A549 (cell line): ENCODE measurements at regions not wholly inside any gene's neighbourhood (a gene's known extent, or its start where the extent isn't known, plus 50 kb on each side); places are given as distances from the start of the nearest gene placed in this dataset.

Experiments
- ATAC-seq, 2 experiments: fragments of 200-7000 bp in 1 of 2; fragments of >200 bp in 1 of 2; cut with Nextera tagmentation in 1 of 2; cut with Tn5 transposase in 1 of 2; 3 replicates each; pipeline versions ENCODE4 v1.8.0 to v1.9.1; 2018 to 2020; ENCODE audit warnings: mild to moderate bottlenecking in 1 of 2, moderate library complexity in 1 of 2
- CTCF ChIA-PET: fragments of 300-600 bp; sonication (Branson Sonifier 250); formaldehyde crosslinking; extraction: SDS; loops from one replicate; lab custom pipeline; 2021; ENCODE audit warnings: antibody characterized with exemption, inconsistent platforms; lab: Yijun Ruan, JAX
- POLR2A ChIA-PET: fragments of 350-600 bp; formaldehyde crosslinking; extraction: SDS; loops from one replicate; lab custom pipeline; 2021; ENCODE audit warnings: antibody characterized with exemption, inconsistent platforms; lab: Yijun Ruan, JAX
- DNase-seq, 2 experiments: peaks; one replicate each; pipeline versions ENCODE4 v3.0.0 to v3.0.0-alpha.2; 2011 to 2016; ENCODE audit warnings: low read depth in 1 of 2, low spot score in 1 of 2
- FAIRE-seq: peaks from 2 replicates; lab custom pipeline; 2011; peaks lifted over from hg19 to GRCh38; lab: Jason Lieb, UNC
- H3K27ac ChIP-seq, 2 experiments: fragments of >200 bp; sonication (Bioruptor Twin); formaldehyde crosslinking; 3 replicates each; pipeline ENCODE4 v1.5.1; 2016 to 2017
- H3K4me1 ChIP-seq: fragments of >200 bp; sonication (Bioruptor Twin); formaldehyde crosslinking; 3 replicates; pipeline ENCODE4 v1.6.1; 2016
- H3K4me2 ChIP-seq: fragments of >200 bp; sonication (Bioruptor Twin); formaldehyde crosslinking; 3 replicates; pipeline ENCODE4 v1.6.1; 2016
- H3K4me3 ChIP-seq: fragments of >200 bp; sonication (Bioruptor Twin); formaldehyde crosslinking; 3 replicates; pipeline ENCODE4 v1.5.1; 2016
- H3K9me3 ChIP-seq: fragments of >200 bp; sonication (Bioruptor Twin); formaldehyde crosslinking; 3 replicates; pipeline ENCODE4 v1.6.1; 2016
- BHLHE40 ChIP-seq: IDR thresholded peaks from 2 replicates; pipeline ENCODE4 v1.6.1; 2012; ENCODE audit warnings: low read depth, low read length, inconsistent platforms
- CBX2 ChIP-seq: fragments of 200-600 bp; sonication (generic); IDR thresholded peaks from 2 replicates; pipeline ENCODE4 v1.6.1; 2016; ENCODE audit warnings: low read depth, mild to moderate bottlenecking, borderline replicate concordance
- CBX8 ChIP-seq: fragments of 200-600 bp; sonication (generic); IDR thresholded peaks from 2 replicates; pipeline ENCODE4 v1.6.1; 2016
- E2F6 ChIP-seq: IDR thresholded peaks from 2 replicates; pipeline ENCODE4 v1.6.1; 2012; ENCODE audit warnings: low read depth, borderline replicate concordance
- EHF ChIP-seq: fragments of 250-450 bp; sonication (Bioruptor Pico); IDR thresholded peaks from 2 replicates; pipeline ENCODE4 v1.5.0; 2020; ENCODE audit warnings: mild to moderate bottlenecking
- ESRRA ChIP-seq: fragments of 150-350 bp; IDR thresholded peaks from 2 replicates; pipeline ENCODE4 v1.6.1; 2014; ENCODE audit warnings: mild to moderate bottlenecking, low read length, borderline replicate concordance
- FOSB ChIP-seq: fragments of 250-450 bp; sonication (Bioruptor Pico); IDR thresholded peaks from 2 replicates; pipeline ENCODE4 v1.5.0; 2020; ENCODE audit warnings: mild to moderate bottlenecking, moderate library complexity
- HEYL ChIP-seq: fragments of 250-450 bp; sonication (Bioruptor Pico); IDR thresholded peaks from 2 replicates; pipeline ENCODE4 v1.8.0; 2021; ENCODE audit warnings: mild to moderate bottlenecking, moderate library complexity
- HMGXB4 ChIP-seq: fragments of 250-450 bp; sonication (Bioruptor Pico); IDR thresholded peaks from 2 replicates; pipeline ENCODE4 v1.5.0; 2021; ENCODE audit warnings: mild to moderate bottlenecking, moderate library complexity, borderline replicate concordance
- HOXA7 ChIP-seq: fragments of 250-450 bp; sonication (Bioruptor Pico); IDR thresholded peaks from 2 replicates; pipeline ENCODE4 v1.5.0; 2020; ENCODE audit warnings: mild to moderate bottlenecking, moderate library complexity
- KDM5A ChIP-seq: fragments of 200-600 bp; sonication (generic); IDR thresholded peaks from 2 replicates; pipeline ENCODE4 v1.6.1; 2016; ENCODE audit warnings: antibody characterized with exemption, mild to moderate bottlenecking
- MAZ ChIP-seq: fragments of 150-350 bp; IDR thresholded peaks from 2 replicates; pipeline ENCODE4 v1.6.1; 2014; ENCODE audit warnings: antibody characterized with exemption, low read depth, low read length, borderline replicate concordance
- MYC ChIP-seq: IDR thresholded peaks from 2 replicates; pipeline ENCODE4 v1.6.1; 2012; ENCODE audit warnings: mild to moderate bottlenecking, inconsistent platforms, low read length, improper control_type of control experiment, borderline replicate concordance
- PHF8 ChIP-seq: fragments of 200-600 bp; sonication (generic); IDR thresholded peaks from 2 replicates; pipeline ENCODE4 v1.6.1; 2016; ENCODE audit warnings: low read depth, mild to moderate bottlenecking, antibody characterized with exemption, moderate library complexity, borderline replicate concordance
- RAD21 ChIP-seq, 2 experiments: fragments of >200 bp in 1 of 2; sonication (Bioruptor Twin) in 1 of 2; formaldehyde crosslinking in 1 of 2; IDR thresholded peaks in 1 of 2; conservative IDR thresholded peaks in 1 of 2; 2 replicates in 1 of 2; 3 replicates in 1 of 2; pipeline ENCODE4 v1.6.1; 2012 to 2018; ENCODE audit warnings: inconsistent platforms in 1 of 2
- RCOR1 ChIP-seq: fragments of 150-350 bp; IDR thresholded peaks from 2 replicates; pipeline ENCODE4 v1.6.1; 2014; ENCODE audit warnings: antibody characterized with exemption, low read length, low read depth
- RNF2 ChIP-seq: fragments of 200-600 bp; sonication (generic); IDR thresholded peaks from 2 replicates; pipeline ENCODE4 v1.6.1; 2016; ENCODE audit warnings: low read depth, mild to moderate bottlenecking, antibody characterized with exemption, moderate library complexity, borderline replicate concordance
- SREBF2 ChIP-seq: fragments of 450-650 bp; IDR thresholded peaks from 2 replicates; pipeline ENCODE4 v1.6.1; 2014; ENCODE audit warnings: mild to moderate bottlenecking, moderate library complexity
- TFCP2L1 ChIP-seq: fragments of 250-450 bp; sonication (Bioruptor Pico); IDR thresholded peaks from 2 replicates; pipeline ENCODE4 v1.5.0; 2021; ENCODE audit warnings: mild to moderate bottlenecking
- TP53 ChIP-seq: fragments of 250-450 bp; sonication (Bioruptor Pico); IDR thresholded peaks from 2 replicates; pipeline ENCODE4 v1.5.0; 2021; ENCODE audit warnings: mild to moderate bottlenecking, moderate library complexity
- ZC3H11A ChIP-seq: fragments of 450-650 bp; IDR thresholded peaks from 2 replicates; pipeline ENCODE4 v1.6.1; 2014; ENCODE audit warnings: antibody characterized with exemption, mild to moderate bottlenecking
- ZFP36 ChIP-seq: fragments of 450-650 bp; IDR thresholded peaks from 2 replicates; pipeline ENCODE4 v1.6.1; 2014; ENCODE audit warnings: borderline replicate concordance; ENCODE audit not compliant: partially characterized antibody
- ZSCAN20 ChIP-seq: fragments of 250-450 bp; sonication (Bioruptor Pico); IDR thresholded peaks from 2 replicates; pipeline ENCODE4 v1.8.0; 2022; ENCODE audit warnings: mild to moderate bottlenecking, moderate library complexity
- WGBS: methylation state at CpG from one replicate; pipeline ENCODE4 v1.1.6; 2017; ENCODE audit errors: missing lambda C conversion rate; 5-methylcytosine and 5-hydroxymethylcytosine counted together
- TF ChIP-seq, protein P1 (sequence below): fragments of 250-450 bp; sonication (Bioruptor Pico); IDR thresholded peaks from 2 replicates; pipeline ENCODE4 v1.5.0; 2020; ENCODE audit warnings: low read depth, mild to moderate bottlenecking, moderate library complexity
- TF ChIP-seq, protein P2 (sequence below): fragments of 450-650 bp; IDR thresholded peaks from 2 replicates; pipeline ENCODE4 v1.6.1; 2014; ENCODE audit warnings: antibody characterized with exemption
- TF ChIP-seq, protein P3 (sequence below): fragments of 150-350 bp; IDR thresholded peaks from 2 replicates; pipeline ENCODE4 v1.6.1; 2014; ENCODE audit warnings: low read depth, mild to moderate bottlenecking, low read length

DNA sequence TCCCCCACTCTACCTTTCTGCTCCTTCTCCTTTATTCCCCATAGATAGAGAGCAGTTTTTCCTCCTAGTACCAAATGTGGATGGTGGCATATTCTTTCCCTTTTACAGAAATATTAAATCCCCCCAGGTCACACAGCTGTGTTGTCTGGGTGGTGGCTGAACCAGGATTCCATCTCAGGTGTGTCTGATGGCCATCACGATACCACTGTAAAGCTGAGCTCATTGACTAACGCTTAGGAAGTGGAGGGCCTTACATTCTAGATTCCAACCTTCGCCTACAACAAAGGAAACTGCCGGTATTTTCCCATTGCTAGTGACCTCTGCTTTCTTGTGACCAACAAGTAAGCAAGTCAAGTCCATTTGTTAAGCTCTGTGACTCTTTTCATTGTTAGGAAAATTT lies 131.9 kb upstream of the KLF4 start (continued):
- no peak for TF ChIP-seq RNF2

- H3K9me3 ChIP-seq = no peaks in the 10 kb centered on the region
- FAIRE-seq (no peak), DNase-seq (no peak), ATAC-seq (no peak)
- H3K4me2 ChIP-seq = no peak overlapping the region
- 73% methylated on average over 7 of the region's 7 CpGs for WGBS
- H3K27ac ChIP-seq = no peak overlapping the region
- POLR2A ChIA-PET = no interaction called here
- TF ChIP-seq RCOR1 (no peak), HEYL (CRISPR knock-in tag) (no peak), EHF (CRISPR knock-in tag) (no peak), ZC3H11A (no peak), CBX2 (no peak), TP53 (CRISPR knock-in tag) (no peak), ZFP36 (no peak), TFCP2L1 (no peak), RNF2 (no peak), ESRRA (no peak), HOXA7 (CRISPR knock-in tag) (no peak), HMGXB4 (CRISPR knock-in tag) (no peak), MYC (no peak)
- TF ChIP-seq, protein P1, sequence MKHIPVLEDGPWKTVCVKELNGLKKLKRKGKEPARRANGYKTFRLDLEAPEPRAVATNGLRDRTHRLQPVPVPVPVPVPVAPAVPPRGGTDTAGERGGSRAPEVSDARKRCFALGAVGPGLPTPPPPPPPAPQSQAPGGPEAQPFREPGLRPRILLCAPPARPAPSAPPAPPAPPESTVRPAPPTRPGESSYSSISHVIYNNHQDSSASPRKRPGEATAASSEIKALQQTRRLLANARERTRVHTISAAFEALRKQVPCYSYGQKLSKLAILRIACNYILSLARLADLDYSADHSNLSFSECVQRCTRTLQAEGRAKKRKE (CRISPR knock-in tag) = no peak
- H3K4me1 ChIP-seq = peaks cover 11% of the 10 kb centered on the region
- H3K4me3 ChIP-seq = no peak overlapping the region
- CTCF ChIA-PET = interaction anchor here (0.5 kb wide), 1 partner anchor 85 kb away, joined by 4 read pairs; no protein-coding TSS in a partner anchor
Observed at GRCh38 chr9:107620801-107621200, 131.2 kb upstream of the KLF4 start.

GRCh38 chr9:107620236-107620635 lies 130.7 kb upstream of the KLF4 start:
- TF ChIP-seq, protein P1 (CRISPR knock-in tag) = no peak
- no peak for TF ChIP-seq HEYL (CRISPR knock-in tag)
- no peak for TF ChIP-seq TFCP2L1
- TF ChIP-seq FOSB = no peak
- TF ChIP-seq HOXA7 (CRISPR knock-in tag) = no peak
- TF ChIP-seq RNF2 = no peak
- no peak for TF ChIP-seq MAZ
- TF ChIP-seq RCOR1 = no peak
- no peak for TF ChIP-seq BHLHE40
- no peak for TF ChIP-seq TP53 (CRISPR knock-in tag)
- no peak for TF ChIP-seq SREBF2
- TF ChIP-seq E2F6 = no peak
- no peak for TF ChIP-seq CBX8
- no peak for TF ChIP-seq PHF8
- TF ChIP-seq, protein P2, sequence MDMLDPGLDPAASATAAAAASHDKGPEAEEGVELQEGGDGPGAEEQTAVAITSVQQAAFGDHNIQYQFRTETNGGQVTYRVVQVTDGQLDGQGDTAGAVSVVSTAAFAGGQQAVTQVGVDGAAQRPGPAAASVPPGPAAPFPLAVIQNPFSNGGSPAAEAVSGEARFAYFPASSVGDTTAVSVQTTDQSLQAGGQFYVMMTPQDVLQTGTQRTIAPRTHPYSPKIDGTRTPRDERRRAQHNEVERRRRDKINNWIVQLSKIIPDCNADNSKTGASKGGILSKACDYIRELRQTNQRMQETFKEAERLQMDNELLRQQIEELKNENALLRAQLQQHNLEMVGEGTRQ = no peak
- TF ChIP-seq ZSCAN20 = no peak
- TF ChIP-seq, protein P3, sequence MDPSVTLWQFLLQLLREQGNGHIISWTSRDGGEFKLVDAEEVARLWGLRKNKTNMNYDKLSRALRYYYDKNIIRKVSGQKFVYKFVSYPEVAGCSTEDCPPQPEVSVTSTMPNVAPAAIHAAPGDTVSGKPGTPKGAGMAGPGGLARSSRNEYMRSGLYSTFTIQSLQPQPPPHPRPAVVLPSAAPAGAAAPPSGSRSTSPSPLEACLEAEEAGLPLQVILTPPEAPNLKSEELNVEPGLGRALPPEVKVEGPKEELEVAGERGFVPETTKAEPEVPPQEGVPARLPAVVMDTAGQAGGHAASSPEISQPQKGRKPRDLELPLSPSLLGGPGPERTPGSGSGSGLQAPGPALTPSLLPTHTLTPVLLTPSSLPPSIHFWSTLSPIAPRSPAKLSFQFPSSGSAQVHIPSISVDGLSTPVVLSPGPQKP = no peak
- TF ChIP-seq RAD21 (conservative IDR thresholded peaks at IDR 0.05 in 1 of 2, IDR thresholded peaks at IDR 0.05 in 1 of 2) = no peak
- no peak for TF ChIP-seq KDM5A
- Histone ChIP-seq H3K4me1 (peaks cover 11% of the 10 kb centered on the region), H3K4me3 (no peak overlapping the region), H3K27ac (no peak overlapping the region), H3K4me2 (no peak overlapping the region), H3K9me3 (no peaks in the 10 kb centered on the region)
- DNase-seq (no peak), FAIRE-seq (no peak), ATAC-seq (no peak)
- ChIA-PET POLR2A (no interaction called here), CTCF (interaction anchor here (1.5 kb wide), 1 partner anchor 11 kb away, joined by 5 read pairs; no protein-coding TSS in a partner anchor)
- WGBS = 92% methylated on average over 6 of the region's 6 CpGs
